ENCODE measurements at regions not wholly inside any gene's neighbourhood (a gene's known extent, or its start where the extent isn't known, plus 50 kb on each side); places are given as distances from the start of the nearest gene placed in this dataset.

DNA sequence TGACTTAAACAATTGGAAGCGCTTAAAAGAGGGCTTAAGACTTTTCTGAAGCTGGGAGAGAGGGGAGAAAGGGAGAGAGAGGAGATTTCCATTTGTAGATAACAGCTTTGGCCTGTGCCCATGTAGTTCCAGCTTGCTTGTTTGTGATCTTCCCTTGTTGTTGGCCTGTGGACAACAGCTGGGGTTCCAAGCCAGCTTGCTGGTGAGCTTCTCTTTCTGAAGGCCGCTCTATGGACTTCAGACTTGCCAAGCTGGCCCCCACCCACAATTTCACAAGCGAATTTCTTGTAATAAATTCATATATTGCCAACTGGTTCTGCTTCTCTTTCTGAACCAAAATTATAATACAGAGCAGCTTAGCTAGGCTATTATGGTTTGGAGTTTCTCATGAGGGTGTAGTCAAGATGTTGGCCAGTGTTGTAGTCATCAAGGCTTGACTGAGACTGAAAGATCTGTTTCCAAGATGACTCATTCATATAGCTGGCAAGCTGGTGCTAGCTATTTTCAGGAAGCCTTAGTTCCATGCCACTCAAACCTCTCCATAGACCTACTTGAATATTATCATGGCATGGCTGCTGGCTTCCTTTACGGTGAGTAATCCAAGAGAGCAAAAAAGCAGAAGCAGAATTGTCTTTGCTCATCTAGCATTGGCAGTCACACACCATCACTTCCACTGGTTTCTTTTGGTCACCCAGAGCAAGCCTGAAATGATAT, 89.4 kb downstream of the ATP23 start:
- TF ChIP-seq POLR2AphosphoS5 (IDR thresholded peaks at IDR 0.05; ENCODE audit: low read depth): no peak
- TF ChIP-seq, protein P1, sequence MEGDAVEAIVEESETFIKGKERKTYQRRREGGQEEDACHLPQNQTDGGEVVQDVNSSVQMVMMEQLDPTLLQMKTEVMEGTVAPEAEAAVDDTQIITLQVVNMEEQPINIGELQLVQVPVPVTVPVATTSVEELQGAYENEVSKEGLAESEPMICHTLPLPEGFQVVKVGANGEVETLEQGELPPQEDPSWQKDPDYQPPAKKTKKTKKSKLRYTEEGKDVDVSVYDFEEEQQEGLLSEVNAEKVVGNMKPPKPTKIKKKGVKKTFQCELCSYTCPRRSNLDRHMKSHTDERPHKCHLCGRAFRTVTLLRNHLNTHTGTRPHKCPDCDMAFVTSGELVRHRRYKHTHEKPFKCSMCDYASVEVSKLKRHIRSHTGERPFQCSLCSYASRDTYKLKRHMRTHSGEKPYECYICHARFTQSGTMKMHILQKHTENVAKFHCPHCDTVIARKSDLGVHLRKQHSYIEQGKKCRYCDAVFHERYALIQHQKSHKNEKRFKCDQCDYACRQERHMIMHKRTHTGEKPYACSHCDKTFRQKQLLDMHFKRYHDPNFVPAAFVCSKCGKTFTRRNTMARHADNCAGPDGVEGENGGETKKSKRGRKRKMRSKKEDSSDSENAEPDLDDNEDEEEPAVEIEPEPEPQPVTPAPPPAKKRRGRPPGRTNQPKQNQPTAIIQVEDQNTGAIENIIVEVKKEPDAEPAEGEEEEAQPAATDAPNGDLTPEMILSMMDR (IDR thresholded peaks at IDR 0.05; ENCODE audit: insufficient read depth, low read length): no peak
- TF ChIP-seq, protein P2, sequence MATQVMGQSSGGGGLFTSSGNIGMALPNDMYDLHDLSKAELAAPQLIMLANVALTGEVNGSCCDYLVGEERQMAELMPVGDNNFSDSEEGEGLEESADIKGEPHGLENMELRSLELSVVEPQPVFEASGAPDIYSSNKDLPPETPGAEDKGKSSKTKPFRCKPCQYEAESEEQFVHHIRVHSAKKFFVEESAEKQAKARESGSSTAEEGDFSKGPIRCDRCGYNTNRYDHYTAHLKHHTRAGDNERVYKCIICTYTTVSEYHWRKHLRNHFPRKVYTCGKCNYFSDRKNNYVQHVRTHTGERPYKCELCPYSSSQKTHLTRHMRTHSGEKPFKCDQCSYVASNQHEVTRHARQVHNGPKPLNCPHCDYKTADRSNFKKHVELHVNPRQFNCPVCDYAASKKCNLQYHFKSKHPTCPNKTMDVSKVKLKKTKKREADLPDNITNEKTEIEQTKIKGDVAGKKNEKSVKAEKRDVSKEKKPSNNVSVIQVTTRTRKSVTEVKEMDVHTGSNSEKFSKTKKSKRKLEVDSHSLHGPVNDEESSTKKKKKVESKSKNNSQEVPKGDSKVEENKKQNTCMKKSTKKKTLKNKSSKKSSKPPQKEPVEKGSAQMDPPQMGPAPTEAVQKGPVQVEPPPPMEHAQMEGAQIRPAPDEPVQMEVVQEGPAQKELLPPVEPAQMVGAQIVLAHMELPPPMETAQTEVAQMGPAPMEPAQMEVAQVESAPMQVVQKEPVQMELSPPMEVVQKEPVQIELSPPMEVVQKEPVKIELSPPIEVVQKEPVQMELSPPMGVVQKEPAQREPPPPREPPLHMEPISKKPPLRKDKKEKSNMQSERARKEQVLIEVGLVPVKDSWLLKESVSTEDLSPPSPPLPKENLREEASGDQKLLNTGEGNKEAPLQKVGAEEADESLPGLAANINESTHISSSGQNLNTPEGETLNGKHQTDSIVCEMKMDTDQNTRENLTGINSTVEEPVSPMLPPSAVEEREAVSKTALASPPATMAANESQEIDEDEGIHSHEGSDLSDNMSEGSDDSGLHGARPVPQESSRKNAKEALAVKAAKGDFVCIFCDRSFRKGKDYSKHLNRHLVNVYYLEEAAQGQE (IDR thresholded peaks at IDR 0.05; ENCODE audit: insufficient replicate concordance, low read depth): no peak

Data from HL-60 (cell line).